NCI-H2029 (cell line): ENCODE measurements at regions not wholly inside any gene's neighbourhood (a gene's known extent, or its start where the extent isn't known, plus 50 kb on each side); places are given as distances from the start of the nearest gene placed in this dataset.

Experiments used
- DNase-seq: peaks from one replicate; lab custom pipeline; 2025; lab: John Stamatoyannopoulos, UW

DNA sequence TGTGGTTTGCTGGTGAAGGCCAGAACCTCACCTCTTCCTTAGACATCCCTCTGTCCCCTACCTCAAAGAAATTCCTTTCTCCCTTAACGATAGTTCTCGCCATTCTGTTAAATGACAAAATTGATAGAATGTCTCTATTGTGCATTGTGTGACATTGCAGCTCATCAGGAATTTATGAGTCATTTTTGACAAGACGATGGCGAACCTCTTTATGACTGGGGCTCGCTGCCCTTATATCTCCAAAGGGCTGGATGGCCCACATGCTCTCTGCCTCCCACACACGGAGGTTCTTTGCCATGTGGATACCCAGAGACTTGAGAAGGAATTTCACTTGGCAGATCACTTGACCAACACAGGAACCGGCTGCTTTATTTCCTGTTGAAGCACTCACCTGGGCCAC, 66.8 kb upstream of the RPS6KA2 start:
- no peak for DNase-seq

- no peak for DNase-seq
Observed at GRCh38 chr6:166692723-166693302, 65.8 kb upstream of the RPS6KA2 start.

DNA sequence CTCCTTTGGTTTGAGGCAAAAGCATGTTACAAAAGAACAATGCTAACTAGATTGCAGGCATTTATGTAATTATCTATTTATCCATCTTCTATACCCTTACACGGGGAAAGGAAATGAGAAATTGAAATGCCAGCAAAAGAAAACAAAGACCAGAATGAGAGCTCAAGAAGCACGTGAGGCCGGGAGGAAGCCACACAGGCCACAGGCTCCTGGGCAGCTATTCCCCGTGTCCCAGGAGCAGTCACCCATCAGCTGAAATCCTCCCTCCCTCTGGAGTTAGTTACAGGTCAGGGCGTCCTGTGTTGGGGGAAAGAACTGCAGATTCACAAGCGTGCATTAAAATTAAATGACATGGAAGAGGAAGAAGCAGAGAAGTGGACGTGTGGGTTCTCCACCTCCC, 64.7 kb upstream of the RPS6KA2 start:
- DNase-seq: no peak

DNA sequence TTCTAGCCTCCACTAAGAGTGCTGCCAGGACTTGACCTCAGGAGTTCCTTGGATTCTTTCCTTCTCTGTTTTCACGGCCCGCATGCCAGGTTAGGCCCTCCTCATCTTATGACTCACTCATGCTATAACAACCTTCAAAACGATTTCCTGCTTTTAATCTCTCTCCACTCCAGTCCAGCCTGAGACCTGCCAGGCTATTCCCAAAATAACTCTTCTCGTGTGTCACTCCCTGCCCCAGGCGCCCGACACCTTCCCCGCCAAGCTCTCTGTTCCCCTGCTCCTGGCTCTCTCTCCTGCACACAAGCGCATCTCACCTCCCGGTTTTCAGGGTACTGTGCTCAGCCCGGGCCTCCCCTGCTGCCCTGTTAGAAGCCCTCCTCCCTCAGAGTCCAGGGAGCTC, 64.1 kb upstream of the RPS6KA2 start:
- DNase-seq: no peak

DNA sequence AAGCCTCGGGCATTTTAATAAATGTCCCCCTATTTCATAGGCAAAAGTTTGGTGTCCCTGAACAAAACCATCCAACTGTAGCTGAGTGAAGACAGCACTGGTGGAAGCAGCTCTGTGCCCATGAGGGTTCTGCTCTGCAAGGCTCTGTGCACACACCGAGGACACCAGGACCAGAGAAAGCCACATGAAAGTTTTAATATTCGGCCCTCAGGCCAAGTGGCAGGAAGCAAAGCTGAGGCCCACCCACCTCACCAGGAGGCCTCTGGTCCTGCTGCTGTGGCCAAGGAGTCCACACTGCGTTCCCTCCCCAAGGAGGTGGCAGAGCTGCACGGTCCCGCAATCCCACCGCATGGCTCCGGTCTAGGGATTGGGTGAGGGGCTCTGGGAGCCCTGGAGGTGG, 62.6 kb upstream of the RPS6KA2 start:
- no peak for DNase-seq

DNA sequence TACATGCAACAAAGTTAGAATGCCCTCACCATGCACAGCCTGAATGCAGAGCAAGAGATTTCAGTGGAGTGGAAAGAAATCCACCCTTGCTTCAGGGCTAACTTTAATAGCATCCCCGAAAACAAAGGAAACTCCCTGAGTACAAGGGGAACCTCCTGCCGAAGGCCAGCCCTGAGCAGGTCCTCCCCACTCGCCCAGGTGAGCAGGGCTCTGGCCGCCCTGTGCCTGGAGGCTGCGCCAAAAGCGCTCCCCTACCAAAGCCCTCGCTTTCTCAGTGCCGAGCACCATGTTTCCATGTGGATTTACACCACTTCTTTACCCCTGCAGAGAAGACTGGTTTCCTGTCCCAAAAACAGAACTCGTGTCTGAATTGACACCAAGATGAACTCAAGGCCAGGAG, 61.9 kb upstream of the RPS6KA2 start:
- no peak for DNase-seq

- DNase-seq: no peak
Observed at GRCh38 chr6:166687879-166688205, 60.8 kb upstream of the RPS6KA2 start.

DNA sequence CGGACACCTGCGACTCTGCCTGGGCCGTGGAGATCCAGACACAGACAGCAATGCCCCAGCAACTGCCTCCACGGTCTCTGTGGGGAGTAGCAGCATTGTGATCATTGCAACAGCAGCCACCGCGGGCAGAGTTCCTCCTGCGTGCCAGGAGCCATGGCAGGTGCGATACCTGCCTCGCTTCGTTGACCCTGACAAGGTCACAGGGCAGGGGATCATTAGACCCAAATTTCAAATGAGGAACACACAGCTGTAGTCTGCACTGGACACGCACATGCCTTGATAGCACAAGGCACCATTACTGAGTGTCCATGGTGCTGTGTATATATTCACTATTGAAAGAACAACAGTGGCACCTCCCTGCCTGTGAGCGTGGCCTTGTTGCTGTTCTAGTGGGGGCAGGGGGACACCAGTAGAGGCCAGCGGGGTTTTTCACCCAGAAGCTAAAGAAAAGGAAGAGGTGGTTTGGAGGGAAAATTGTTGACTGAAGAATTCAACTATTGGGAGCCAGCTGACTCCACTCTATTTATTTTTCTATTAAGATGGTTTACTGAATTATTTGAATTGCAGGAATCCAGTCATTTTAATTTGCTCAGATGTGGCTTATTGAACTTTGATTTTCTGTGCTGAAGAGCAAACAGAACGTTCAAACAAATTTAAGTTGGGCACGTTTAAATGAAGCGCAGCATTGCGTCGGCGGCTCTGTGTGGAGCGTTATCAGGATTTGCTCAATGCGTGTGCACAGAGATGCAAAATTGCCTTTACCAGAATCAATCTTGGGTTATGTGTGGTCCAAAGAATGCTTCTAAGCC, 60.2 kb upstream of the RPS6KA2 start:
- no peak for DNase-seq

GRCh38 chr6:166686317-166686716, 59.3 kb upstream of the RPS6KA2 start:
- no peak for DNase-seq

- no peak for DNase-seq
Observed at GRCh38 chr6:166684866-166685265, 57.8 kb upstream of the RPS6KA2 start.

GRCh38 chr6:166684170-166684569, 57.1 kb upstream of the RPS6KA2 start:
- DNase-seq: no peak

DNA sequence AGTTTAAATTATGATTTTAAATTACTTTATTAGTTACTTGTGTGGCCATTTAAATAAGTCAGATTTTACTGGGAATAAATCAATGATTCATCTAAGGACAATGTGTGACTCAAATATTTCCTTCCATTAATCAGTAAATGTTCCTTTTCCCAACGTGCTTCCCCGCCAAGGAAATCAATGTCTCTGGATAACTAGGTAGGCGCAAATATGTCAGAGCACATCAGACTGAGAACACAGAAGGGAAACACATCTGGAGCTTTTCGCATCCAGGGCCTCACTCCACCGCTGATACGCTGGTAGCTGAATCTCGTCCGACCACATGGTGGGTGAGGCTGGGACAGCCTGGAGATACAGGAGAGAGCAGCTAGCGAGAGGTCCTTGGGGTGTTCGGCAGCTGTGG, 56.4 kb upstream of the RPS6KA2 start:
- no peak for DNase-seq

DNA sequence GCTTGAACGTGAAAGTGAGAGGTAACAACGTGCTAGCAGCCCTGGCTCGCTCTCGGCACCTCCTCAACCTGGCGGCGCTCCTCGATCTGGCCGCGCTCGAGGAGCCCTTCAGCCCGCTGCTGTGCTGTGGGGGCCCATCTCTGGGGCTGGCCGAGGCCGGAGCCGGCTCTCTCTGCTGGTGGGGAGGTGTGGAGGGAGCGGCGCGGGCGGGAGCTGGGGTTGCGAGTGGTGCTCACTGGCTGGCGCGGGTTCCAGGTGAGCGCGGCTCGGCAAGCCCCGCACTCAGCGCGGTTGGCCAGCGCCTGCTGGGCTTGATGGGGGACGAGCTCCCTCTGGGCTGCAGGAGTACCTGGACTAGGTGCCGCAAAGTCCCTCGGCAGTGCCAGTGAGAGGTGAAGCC, 52.5 kb upstream of the RPS6KA2 start:
- DNase-seq: no peak

- no peak for DNase-seq
Observed at GRCh38 chr6:166678426-166678825, 51.4 kb upstream of the RPS6KA2 start.

GRCh38 chr6:166677941-166678340, 50.9 kb upstream of the RPS6KA2 start:
- no peak for DNase-seq
